ENCODE measurements at regions not wholly inside any gene's neighbourhood (a gene's known extent, or its start where the extent isn't known, plus 50 kb on each side); places are given as distances from the start of the nearest gene placed in this dataset.

GRCh38 chr12:34625116-34625515 lies 602.8 kb downstream of the ALG10 start:
- Histone ChIP-seq H3K27ac (no peak overlapping the region), H2AFZ (no peak overlapping the region), H3K4me1 (ENCODE audit: insufficient read depth) (no peaks in the 10 kb centered on the region), H3K4me2 (no peak overlapping the region), H3K9me3 (ENCODE audit: low read depth) (no peaks in the 10 kb centered on the region), H3K9me2 (replicated peaks; ENCODE audit: insufficient read depth) (no peaks in the 10 kb centered on the region), H3K36me3 (replicated peaks; ENCODE audit: insufficient read depth, low read depth) (no peaks in the 10 kb centered on the region), H3K4me3 (no peak overlapping the region), H4K20me1 (ENCODE audit: insufficient read depth, poor library complexity, severe bottlenecking) (no peaks in the 10 kb centered on the region), H3K27me3 (no peaks in the 10 kb centered on the region), H3K79me2 (no peaks in the 10 kb centered on the region)
- TF ChIP-seq CTCF (IDR thresholded peaks at IDR 0.05; ENCODE audit: poor library complexity) (no peak), EZH2 (IDR thresholded peaks at IDR 0.05; ENCODE audit: borderline replicate concordance) (no peak), EZH2phosphoT487 (IDR thresholded peaks at IDR 0.05; ENCODE audit: low read depth, severe bottlenecking, unreplicated experiment) (no peak)
- DNase-seq (ENCODE audit: low spot score), result no peak
- 32% methylated on average over 7 of the region's 7 CpGs for WGBS (ENCODE audit: low lambda C conversion rate, missing lambda C conversion rate)

- no peak for DNase-seq (ENCODE audit: low spot score)
- H3K4me3 ChIP-seq, result no peak overlapping the region
- H2AFZ ChIP-seq, result no peak overlapping the region
- no peaks in the 10 kb centered on the region for H3K9me3 ChIP-seq (ENCODE audit: low read depth)
- WGBS (ENCODE audit: low lambda C conversion rate, missing lambda C conversion rate), result 62% methylated on average over 5 of the region's 5 CpGs
- H4K20me1 ChIP-seq (ENCODE audit: insufficient read depth, poor library complexity, severe bottlenecking), result no peaks in the 10 kb centered on the region
- TF ChIP-seq EZH2phosphoT487 (IDR thresholded peaks at IDR 0.05; ENCODE audit: low read depth, severe bottlenecking, unreplicated experiment) (no peak), CTCF (IDR thresholded peaks at IDR 0.05; ENCODE audit: poor library complexity) (no peak), EZH2 (IDR thresholded peaks at IDR 0.05; ENCODE audit: borderline replicate concordance) (no peak)
- no peaks in the 10 kb centered on the region for H3K4me1 ChIP-seq (ENCODE audit: insufficient read depth)
- H3K27me3 ChIP-seq, result no peaks in the 10 kb centered on the region
- H3K36me3 ChIP-seq (replicated peaks; ENCODE audit: insufficient read depth, low read depth), result no peaks in the 10 kb centered on the region
- H3K79me2 ChIP-seq, result no peaks in the 10 kb centered on the region
- no peaks in the 10 kb centered on the region for H3K9me2 ChIP-seq (replicated peaks; ENCODE audit: insufficient read depth)
- no peak overlapping the region for H3K27ac ChIP-seq
- no peak overlapping the region for H3K4me2 ChIP-seq
Observed at GRCh38 chr12:34626363-34627157, 604.3 kb downstream of the ALG10 start.
